K562 (cell line): ENCODE measurements at regions not wholly inside any gene's neighbourhood (a gene's known extent, or its start where the extent isn't known, plus 50 kb on each side); places are given as distances from the start of the nearest gene placed in this dataset.

Experiments
- ATAC-seq: fragments of 200-7000 bp; cut with Tn5 transposase; 3 replicates; pipeline ENCODE4 v1.9.1; 2020; ENCODE audit warnings: moderate library complexity
- BruUV-seq: library from RNA; stranded (reverse); fragments of 400-500 nt; replicated peaks from 2 replicates; lab custom pipeline; 2021; lab: Mats Ljungman, UMichigan
- CTCF ChIA-PET: fragments of 300-600 bp; formaldehyde crosslinking; extraction: SDS; loops from one replicate; lab custom pipeline; 2021; ENCODE audit warnings: low intra/inter-chr PET ratio; lab: Yijun Ruan, JAX
- POLR2A ChIA-PET: fragments of 300-600, 350-650 bp; sonication (Branson Sonifier 250); formaldehyde crosslinking; extraction: SDS; loops from one replicate; lab custom pipeline; 2021; ENCODE audit warnings: antibody characterized with exemption, inconsistent platforms; lab: Yijun Ruan, JAX
- DNase-seq, 4 experiments: peaks; one replicate each; pipeline versions ENCODE4 v3.0.0 to v3.0.0-alpha.2; 2011 to 2018; ENCODE audit warnings: low spot score in 3 of 4, mixed read lengths in 3 of 4; ENCODE audit errors: extremely low read depth in 1 of 4
- FAIRE-seq: peaks from 2 replicates; lab custom pipeline; 2011; peaks lifted over from hg19 to GRCh38; lab: Jason Lieb, UNC
- H2AFZ ChIP-seq: 2 replicates; pipeline ENCODE4 v1.6.0; 2011; ENCODE audit warnings: low read depth, low read length, control low read depth, inconsistent platforms
- H3K27ac ChIP-seq: fragments of 200-600 bp; 3 replicates; pipeline ENCODE4 v1.8.0; 2011; ENCODE audit warnings: low read depth, mild to moderate bottlenecking, control low read depth, inconsistent platforms, low read length, moderate library complexity, mixed read lengths; ENCODE audit errors: extremely low read depth
- H3K27me3 ChIP-seq, 2 experiments: fragments of 300-600 bp in 1 of 2; 2 replicates in 1 of 2; 3 replicates in 1 of 2; pipeline versions ENCODE4 v1.6.0 to v1.8.0; 2011; ENCODE audit warnings: inconsistent platforms in 2 of 2, low read length in 2 of 2, mild to moderate bottlenecking in 1 of 2, mixed read lengths in 1 of 2, moderate library complexity in 1 of 2; ENCODE audit not compliant: control insufficient read depth in 2 of 2, insufficient read depth in 2 of 2
- H3K36me3 ChIP-seq: fragments of 300-600 bp; 3 replicates; pipeline ENCODE4 v1.8.0; 2011; ENCODE audit warnings: mild to moderate bottlenecking, low read length, inconsistent platforms; ENCODE audit not compliant: control insufficient read depth, insufficient read depth
- H3K4me1 ChIP-seq, 2 experiments: fragments of 200-600 bp in 1 of 2; replicated peaks in 1 of 2; 2 replicates in 1 of 2; 3 replicates in 1 of 2; pipeline versions ENCODE4 v1.5.1 to v1.8.0; 2011; ENCODE audit warnings: inconsistent platforms in 2 of 2, low read length in 2 of 2, mild to moderate bottlenecking in 1 of 2, mixed read lengths in 1 of 2, moderate library complexity in 1 of 2; ENCODE audit not compliant: control insufficient read depth in 2 of 2, insufficient read depth in 2 of 2
- H3K4me2 ChIP-seq: 2 replicates; pipeline ENCODE4 v1.6.1; 2011; ENCODE audit warnings: low read length, control low read depth, inconsistent platforms, mixed read lengths; ENCODE audit not compliant: insufficient read depth
- H3K4me3 ChIP-seq: fragments of 200-600 bp; sonication (generic), shearing (Covaris generic); 2 replicates; pipeline ENCODE4 v1.5.1; 2016; ENCODE audit warnings: control low read depth, inconsistent platforms
- H3K79me2 ChIP-seq: fragments of 200-600 bp; 3 replicates; pipeline ENCODE4 v1.8.0; 2011; ENCODE audit warnings: low read length, inconsistent platforms; ENCODE audit not compliant: control insufficient read depth, insufficient read depth
- H3K9ac ChIP-seq, 2 experiments: 2 replicates each; pipeline versions ENCODE4 v1.6.0 to v1.6.1; 2011; ENCODE audit warnings: low read depth in 2 of 2, low read length in 2 of 2, control low read depth in 1 of 2, inconsistent platforms in 1 of 2, mild to moderate bottlenecking in 1 of 2, mixed read lengths in 1 of 2; ENCODE audit not compliant: insufficient read depth in 1 of 2
- H3K9me1 ChIP-seq: one replicate; pipeline ENCODE4 v1.6.0; 2011; ENCODE audit warnings: inconsistent platforms, mild to moderate bottlenecking, low read length, moderate library complexity; ENCODE audit not compliant: control insufficient read depth, insufficient read depth
- H3K9me3 ChIP-seq: replicated peaks from 2 replicates; pipeline ENCODE4 v1.5.1; 2011; ENCODE audit warnings: low read depth, low read length, inconsistent platforms; ENCODE audit not compliant: control insufficient read depth, insufficient read depth
- H4K20me1 ChIP-seq: replicated peaks from 2 replicates; pipeline ENCODE4 v1.6.1; 2011; ENCODE audit warnings: low read length, inconsistent platforms, mixed read lengths; ENCODE audit not compliant: control insufficient read depth, insufficient read depth
- ESRRA ChIP-seq: fragments of 450-650 bp; IDR thresholded peaks from 2 replicates; pipeline ENCODE4 v1.6.1; 2014; ENCODE audit warnings: low read depth, mild to moderate bottlenecking, moderate library complexity, borderline replicate concordance
- LCOR ChIP-seq: sonication (generic); formaldehyde crosslinking; IDR thresholded peaks from 2 replicates; pipeline ENCODE4 v1.8.0; 2022; ENCODE audit warnings: mild to moderate bottlenecking, missing genetic modification reagents
- MAFK ChIP-seq: IDR thresholded peaks from 2 replicates; pipeline ENCODE4 v1.6.1; 2011; ENCODE audit warnings: low read length, improper control_type of control experiment
- MYBL2 ChIP-seq, 2 experiments: fragments of 450-650 bp in 1 of 2; sonication (generic) in 1 of 2; formaldehyde crosslinking in 1 of 2; IDR thresholded peaks; 2 replicates each; pipeline versions ENCODE4 v1.6.1 to v1.8.1; 2017 to 2022; ENCODE audit warnings: borderline replicate concordance in 1 of 2, inconsistent platforms in 1 of 2, low read depth in 1 of 2, mild to moderate bottlenecking in 1 of 2, missing genetic modification reagents in 1 of 2, moderate library complexity in 1 of 2
- NCOA6 ChIP-seq: fragments of 450-650 bp; IDR thresholded peaks from 2 replicates; pipeline ENCODE4 v1.6.1; 2017; ENCODE audit warnings: mild to moderate bottlenecking
- RBBP5 ChIP-seq: fragments of 200-600 bp; sonication (generic); IDR thresholded peaks from 2 replicates; pipeline ENCODE4 v1.6.1; 2012; ENCODE audit warnings: borderline replicate concordance, mild to moderate bottlenecking, low read length, control low read depth, inconsistent platforms; ENCODE audit not compliant: insufficient read depth, poor library complexity, severe bottlenecking
- RFX7 ChIP-seq: fragments of 250-450 bp; sonication (Bioruptor Pico); IDR thresholded peaks from 2 replicates; pipeline ENCODE4 v1.5.1; 2021; ENCODE audit warnings: mild to moderate bottlenecking
- RREB1 ChIP-seq: fragments of 250-450 bp; sonication (Bioruptor Pico); IDR thresholded peaks from 2 replicates; pipeline ENCODE4 v1.4.0; 2020
- SIN3B ChIP-seq: fragments of 450-650 bp; IDR thresholded peaks from 2 replicates; pipeline ENCODE4 v1.6.1; 2017; ENCODE audit warnings: low read depth, mild to moderate bottlenecking, moderate library complexity
- TCF7 ChIP-seq: sonication (generic); IDR thresholded peaks from 2 replicates; pipeline ENCODE4 v1.6.1; 2016; ENCODE audit warnings: antibody characterized with exemption, borderline replicate concordance
- U2AF1 ChIP-seq: fragments of 200-400 bp; formaldehyde crosslinking; optimal IDR thresholded peaks from 2 replicates; pipeline ENCODE3; 2017; ENCODE audit warnings: mild to moderate bottlenecking, low read depth, low read length, moderate library complexity
- USF2 ChIP-seq: sonication (generic); formaldehyde crosslinking; IDR thresholded peaks from 2 replicates; pipeline ENCODE4 v1.5.0; 2020; ENCODE audit warnings: missing genetic modification reagents
- ZNF124 ChIP-seq: sonication (generic); formaldehyde crosslinking; IDR thresholded peaks from 2 replicates; pipeline ENCODE4 v1.8.1; 2022; ENCODE audit warnings: missing genetic modification reagents
- ZNF23 ChIP-seq: fragments of 250-450 bp; sonication (Bioruptor Pico); IDR thresholded peaks from 2 replicates; pipeline ENCODE4 v1.4.0; 2020; ENCODE audit warnings: mild to moderate bottlenecking
- ZNF384 ChIP-seq: IDR thresholded peaks from 2 replicates; pipeline ENCODE4 v1.6.1; 2012; ENCODE audit warnings: low read depth, low read length, improper control_type of control experiment
- ZNF449 ChIP-seq: fragments of 250-450 bp; sonication (Bioruptor Pico); IDR thresholded peaks from 2 replicates; pipeline ENCODE4 v1.8.0; 2022; ENCODE audit warnings: moderate library complexity, mild to moderate bottlenecking, inconsistent platforms
- WGBS: fragments of 100-300 bp; shearing (Covaris generic); methylation state at CpG from one replicate; pipeline ENCODE4 v1.1.6; 2016; ENCODE audit warnings: low coverage, mixed read lengths; ENCODE audit not compliant: insufficient coverage; ENCODE audit errors: missing lambda C conversion rate; 5-methylcytosine and 5-hydroxymethylcytosine counted together
- in situ Hi-C: fragments of 300-500 bp; cut with MboI; formaldehyde crosslinking; loops from 4 replicates; pipeline ENCODE4 v1.15.0; 2018; ENCODE audit warnings: inconsistent platforms, mixed read lengths
- intact Hi-C: fragments of 100-400 bp; cut with micrococcal nuclease; formaldehyde crosslinking; loops from 2 replicates; pipeline ENCODE4 v1.14.2; 2022

- H3K27me3 ChIP-seq = peaks cover 0 to 4% of the 10 kb centered on the region in 2 experiments; a peak in 1 of 5 replicates
- intact Hi-C loops (loop anchor here (5.0 kb wide), 3 partner anchors 316 to 1156 kb away; no protein-coding TSS in a partner anchor), in situ Hi-C loops (loop anchor here (25.0 kb wide), 3 partner anchors 451 to 1126 kb away; partner anchors contain the start of gene LMNB1)
- no peak for TF ChIP-seq MYBL2 (IDR thresholded peaks at IDR 0.05; ENCODE audit: low read depth)
- no peak for TF ChIP-seq MYBL2 (CRISPR knock-in tag; IDR thresholded peaks at IDR 0.05; ENCODE audit: borderline replicate concordance)
- no peak for TF ChIP-seq RREB1
- TF ChIP-seq ZNF449 (CRISPR knock-in tag) = no peak
- no peak for TF ChIP-seq SIN3B
- TF ChIP-seq TCF7 = no peak
- TF ChIP-seq ZNF384 = no peak
- no peak for TF ChIP-seq ZNF23 (CRISPR knock-in tag)
- no peak for TF ChIP-seq ESRRA
- no peak for TF ChIP-seq NCOA6
- TF ChIP-seq MAFK = no peak
- no peak for TF ChIP-seq RFX7 (CRISPR knock-in tag)
- TF ChIP-seq LCOR = no peak
- TF ChIP-seq USF2 (CRISPR knock-in tag) = no peak
- no peak for TF ChIP-seq RBBP5
- no peak for TF ChIP-seq ZNF124 (CRISPR knock-in tag)
- TF ChIP-seq U2AF1 = no peak
- no peak for DNase-seq
- no peak overlapping the region for H2AFZ ChIP-seq
- 0% methylated on average over 2 of the region's 2 CpGs for WGBS
- H3K4me2 ChIP-seq = no peak overlapping the region
- H3K9me3 ChIP-seq = no peaks in the 10 kb centered on the region
- FAIRE-seq = no peak
- POLR2A ChIA-PET = no interaction called here
- CTCF ChIA-PET = no interaction called here
- H3K79me2 ChIP-seq = no peaks in the 10 kb centered on the region
- no peaks in the 10 kb centered on the region for H3K4me1 ChIP-seq
- no peaks in the 10 kb centered on the region for H4K20me1 ChIP-seq
- H3K9ac ChIP-seq = no peak overlapping the region
- H3K9me1 ChIP-seq = no peaks in the 10 kb centered on the region
- no peak overlapping the region for H3K27ac ChIP-seq
- H3K4me3 ChIP-seq = no peak overlapping the region
- no peaks in the 10 kb centered on the region for H3K36me3 ChIP-seq
- ATAC-seq = no peak
- BruUV-seq = no TSS peak
Observed at GRCh38 chr5:126335886-126336285, 87.3 kb upstream of the GRAMD2B start.
